Karpas-422 (cell line): ENCODE measurements at regions not wholly inside any gene's neighbourhood (a gene's known extent, or its start where the extent isn't known, plus 50 kb on each side); places are given as distances from the start of the nearest gene placed in this dataset.

Experiments used
- DNase-seq: peaks from one replicate; pipeline ENCODE4 v3.0.0-alpha.2; 2015
- H2AFZ ChIP-seq: fragments of 200-600 bp; sonication (generic); 2 replicates; pipeline ENCODE4 v1.6.1; 2014; ENCODE audit warnings: antibody characterized with exemption, low read length, mixed read lengths
- H3K27ac ChIP-seq: fragments of 200-600 bp; sonication (generic); 2 replicates; pipeline ENCODE4 v1.5.1; 2014; ENCODE audit warnings: mild to moderate bottlenecking, low read length, moderate library complexity
- H3K27me3 ChIP-seq: fragments of 200-600 bp; sonication (generic); 2 replicates; pipeline ENCODE4 v1.6.1; 2014; ENCODE audit warnings: low read length, mixed read lengths
- H3K36me3 ChIP-seq: fragments of 200-600 bp; sonication (generic); 2 replicates; pipeline ENCODE4 v1.6.1; 2014; ENCODE audit warnings: low read length, mixed read lengths; ENCODE audit not compliant: insufficient read depth
- H3K4me1 ChIP-seq: fragments of 200-600 bp; sonication (generic); 2 replicates; pipeline ENCODE4 v1.6.1; 2014; ENCODE audit warnings: mild to moderate bottlenecking, low read length, mixed read lengths
- H3K4me2 ChIP-seq: fragments of 200-600 bp; sonication (generic); 2 replicates; pipeline ENCODE4 v1.6.1; 2014; ENCODE audit warnings: low read length, low read depth, mild to moderate bottlenecking; ENCODE audit not compliant: poor library complexity, severe bottlenecking
- H3K4me3 ChIP-seq: fragments of 200-600 bp; sonication (generic); 2 replicates; pipeline ENCODE4 v1.5.1; 2014; ENCODE audit warnings: mild to moderate bottlenecking, antibody characterized with exemption, low read length, mixed read lengths
- H3K79me2 ChIP-seq: fragments of 200-600 bp; sonication (generic); 2 replicates; pipeline ENCODE4 v1.6.1; 2014; ENCODE audit warnings: mild to moderate bottlenecking, low read length, mixed read lengths
- H3K9ac ChIP-seq: fragments of 200-600 bp; sonication (generic); 2 replicates; pipeline ENCODE4 v1.6.0; 2014; ENCODE audit warnings: low read length
- H3K9me2 ChIP-seq: fragments of 200-600 bp; sonication (generic), shearing (Covaris generic); replicated peaks from 2 replicates; pipeline ENCODE4 v1.6.0; 2014; ENCODE audit warnings: mild to moderate bottlenecking, low read length, moderate library complexity; ENCODE audit not compliant: insufficient read depth
- H3K9me3 ChIP-seq: fragments of 300-700, 200-600 bp; sonication (generic); 2 replicates; pipeline ENCODE4 v1.6.1; 2014; ENCODE audit warnings: low read length, mixed read lengths
- H4K20me1 ChIP-seq: fragments of 200-600 bp; sonication (generic); 2 replicates; pipeline ENCODE4 v1.6.1; 2014; ENCODE audit warnings: mild to moderate bottlenecking, antibody characterized with exemption, low read length, low read depth; ENCODE audit not compliant: insufficient read depth

- Histone ChIP-seq H4K20me1 (no peaks in the 10 kb centered on the region), H2AFZ (no peak overlapping the region), H3K4me2 (no peak overlapping the region), H3K9ac (no peak overlapping the region), H3K4me3 (no peak overlapping the region), H3K4me1 (no peaks in the 10 kb centered on the region), H3K36me3 (no peaks in the 10 kb centered on the region), H3K27ac (no peak overlapping the region), H3K9me2 (no peaks in the 10 kb centered on the region), H3K27me3 (no peaks in the 10 kb centered on the region), H3K79me2 (no peaks in the 10 kb centered on the region), H3K9me3 (no peaks in the 10 kb centered on the region)
- no peak for DNase-seq
These were observed 374.7 kb upstream of the DYNLRB2 start for GRCh38 chr16:80166082-80166481.

GRCh38 chr16:80164966-80165550, 375.7 kb upstream of the DYNLRB2 start:
- Histone ChIP-seq H4K20me1 (no peaks in the 10 kb centered on the region), H3K27ac (no peak overlapping the region), H3K36me3 (no peaks in the 10 kb centered on the region), H2AFZ (no peak overlapping the region), H3K27me3 (no peaks in the 10 kb centered on the region), H3K9me2 (no peaks in the 10 kb centered on the region), H3K79me2 (no peaks in the 10 kb centered on the region), H3K4me3 (no peak overlapping the region), H3K9ac (no peak overlapping the region), H3K9me3 (no peaks in the 10 kb centered on the region), H3K4me2 (no peak overlapping the region), H3K4me1 (no peaks in the 10 kb centered on the region)
- no peak for DNase-seq

- no peak overlapping the region for H3K9ac ChIP-seq
These were observed 377.5 kb upstream of the DYNLRB2 start for GRCh38 chr16:80163339-80163738.

GRCh38 chr16:80161799-80162739, 378.7 kb upstream of the DYNLRB2 start:
- DNase-seq, result no peak
- H4K20me1 ChIP-seq, result no peaks in the 10 kb centered on the region
- H2AFZ ChIP-seq, result no peak overlapping the region
- no peaks in the 10 kb centered on the region for H3K9me2 ChIP-seq
- H3K4me3 ChIP-seq, result no peak overlapping the region
- no peak overlapping the region for H3K27ac ChIP-seq
- no peak overlapping the region for H3K9ac ChIP-seq
- no peaks in the 10 kb centered on the region for H3K79me2 ChIP-seq
- no peaks in the 10 kb centered on the region for H3K9me3 ChIP-seq
- no peak overlapping the region for H3K4me2 ChIP-seq
- H3K36me3 ChIP-seq, result no peaks in the 10 kb centered on the region
- H3K27me3 ChIP-seq, result no peaks in the 10 kb centered on the region
- no peaks in the 10 kb centered on the region for H3K4me1 ChIP-seq

More at GRCh38 chr16:80163339-80163738, 377.5 kb upstream of the DYNLRB2 start:
- Histone ChIP-seq H3K9me3 (no peaks in the 10 kb centered on the region), H3K9me2 (no peaks in the 10 kb centered on the region), H3K27me3 (no peaks in the 10 kb centered on the region), H3K4me3 (no peak overlapping the region), H3K4me1 (no peaks in the 10 kb centered on the region), H3K79me2 (no peaks in the 10 kb centered on the region), H3K4me2 (no peak overlapping the region), H3K27ac (no peak overlapping the region), H4K20me1 (no peaks in the 10 kb centered on the region), H3K36me3 (no peaks in the 10 kb centered on the region), H2AFZ (no peak overlapping the region)
- DNase-seq, result no peak

- Histone ChIP-seq H3K4me2 (no peak overlapping the region), H3K27ac (no peak overlapping the region), H2AFZ (no peak overlapping the region), H3K4me3 (no peak overlapping the region), H4K20me1 (no peaks in the 10 kb centered on the region), H3K79me2 (no peaks in the 10 kb centered on the region), H3K9ac (no peak overlapping the region), H3K9me2 (no peaks in the 10 kb centered on the region), H3K27me3 (no peaks in the 10 kb centered on the region), H3K36me3 (no peaks in the 10 kb centered on the region), H3K9me3 (no peaks in the 10 kb centered on the region), H3K4me1 (no peaks in the 10 kb centered on the region)
- no peak for DNase-seq
These were observed 382.0 kb upstream of the DYNLRB2 start for GRCh38 chr16:80158766-80159165.

GRCh38 chr16:80151722-80152111, 389.1 kb upstream of the DYNLRB2 start:
- no peaks in the 10 kb centered on the region for H4K20me1 ChIP-seq
- DNase-seq, result no peak

GRCh38 chr16:80150978-80151721, 389.6 kb upstream of the DYNLRB2 start:
- no peaks in the 10 kb centered on the region for H3K9me3 ChIP-seq
- H4K20me1 ChIP-seq, result no peaks in the 10 kb centered on the region
- H3K4me3 ChIP-seq, result no peak overlapping the region
- no peaks in the 10 kb centered on the region for H3K4me1 ChIP-seq
- H3K79me2 ChIP-seq, result no peaks in the 10 kb centered on the region
- no peak overlapping the region for H3K27ac ChIP-seq
- no peaks in the 10 kb centered on the region for H3K9me2 ChIP-seq
- H3K36me3 ChIP-seq, result no peaks in the 10 kb centered on the region
- no peak for DNase-seq
- no peak overlapping the region for H3K9ac ChIP-seq
- no peak overlapping the region for H2AFZ ChIP-seq
- no peak overlapping the region for H3K4me2 ChIP-seq
- H3K27me3 ChIP-seq, result no peaks in the 10 kb centered on the region

More at GRCh38 chr16:80151722-80152111, 389.1 kb upstream of the DYNLRB2 start:
- Histone ChIP-seq H3K9ac (no peak overlapping the region), H3K9me3 (no peaks in the 10 kb centered on the region), H3K4me1 (no peaks in the 10 kb centered on the region), H3K4me2 (no peak overlapping the region), H3K27me3 (no peaks in the 10 kb centered on the region), H3K27ac (no peak overlapping the region), H3K79me2 (no peaks in the 10 kb centered on the region), H2AFZ (no peak overlapping the region), H3K4me3 (no peak overlapping the region), H3K9me2 (no peaks in the 10 kb centered on the region), H3K36me3 (no peaks in the 10 kb centered on the region)

GRCh38 chr16:80148826-80149225, 392.0 kb upstream of the DYNLRB2 start:
- Histone ChIP-seq H3K9me2 (no peaks in the 10 kb centered on the region), H3K79me2 (no peaks in the 10 kb centered on the region), H3K36me3 (no peaks in the 10 kb centered on the region), H3K4me1 (no peaks in the 10 kb centered on the region), H3K9me3 (no peaks in the 10 kb centered on the region), H3K9ac (no peak overlapping the region), H2AFZ (no peak overlapping the region), H3K4me2 (no peak overlapping the region), H3K4me3 (no peak overlapping the region), H3K27me3 (no peaks in the 10 kb centered on the region), H4K20me1 (no peaks in the 10 kb centered on the region), H3K27ac (no peak overlapping the region)
- no peak for DNase-seq
